ENCODE measurements at regions not wholly inside any gene's neighbourhood (a gene's known extent, or its start where the extent isn't known, plus 50 kb on each side); places are given as distances from the start of the nearest gene placed in this dataset.

DNA sequence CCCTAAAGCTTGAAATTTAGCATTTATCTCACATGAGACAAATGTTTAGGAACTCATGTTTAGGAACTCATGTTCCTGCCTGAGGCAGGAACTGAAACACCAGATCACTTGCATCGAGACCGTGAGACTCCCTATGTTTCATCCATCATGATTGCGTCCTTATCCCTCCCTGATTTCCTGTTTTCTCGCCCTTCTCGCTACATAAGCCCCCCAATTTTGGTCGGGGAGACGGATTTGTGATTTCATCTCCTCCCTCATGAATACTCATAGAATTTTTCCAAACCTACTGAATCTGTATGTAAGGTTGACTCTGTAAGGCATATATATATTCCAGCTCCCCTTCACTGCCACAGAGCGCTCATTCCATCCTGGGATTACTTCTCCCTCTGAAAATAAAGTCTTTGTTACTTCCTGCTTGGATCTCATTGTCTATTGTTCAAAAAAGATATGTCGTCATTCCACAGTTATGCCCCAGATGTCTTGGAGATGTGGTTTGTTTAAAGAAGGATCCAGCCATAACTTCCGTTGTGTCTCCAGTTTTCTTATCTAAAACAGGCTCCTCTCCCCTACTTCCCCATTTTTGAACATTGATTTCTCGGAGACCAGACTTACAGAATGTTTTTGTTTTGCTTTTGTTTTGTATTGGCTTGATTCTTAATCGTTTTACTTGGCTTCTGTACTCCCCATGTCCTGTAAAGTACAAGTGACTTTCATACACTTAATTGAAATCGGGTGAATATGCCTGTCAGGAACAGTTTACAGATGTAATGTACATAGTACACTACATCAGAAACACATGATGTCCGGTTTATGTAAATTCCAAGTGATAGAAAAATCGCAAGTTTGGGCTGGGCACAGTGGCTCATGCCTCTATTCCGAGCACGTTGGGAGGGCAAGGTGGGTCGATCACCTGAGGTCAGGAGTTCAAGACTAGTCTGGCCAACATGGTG, 118.7 kb downstream of the HFE start:
- TF ChIP-seq CTBP1 (IDR thresholded peaks at IDR 0.05; ENCODE audit: borderline replicate concordance) (no peak), FOXK2 (IDR thresholded peaks at IDR 0.05) (no peak), SP1 (IDR thresholded peaks at IDR 0.05) (no peak), BHLHE40 (IDR thresholded peaks at IDR 0.05; ENCODE audit: borderline replicate concordance) (no peak), L3MBTL2 (conservative IDR thresholded peaks at IDR 0.05) (no peak), LEF1 (IDR thresholded peaks at IDR 0.05; ENCODE audit: borderline replicate concordance) (no peak), HDGF (IDR thresholded peaks at IDR 0.05; ENCODE audit: borderline replicate concordance) (no peak), TARDBP (IDR thresholded peaks at IDR 0.05) (no peak), NFRKB (IDR thresholded peaks at IDR 0.05) (no peak), FOXM1 (IDR thresholded peaks at IDR 0.05; ENCODE audit: borderline replicate concordance) (no peak), ZNF384 (IDR thresholded peaks at IDR 0.05) (no peak), SUZ12 (IDR thresholded peaks at IDR 0.05) (no peak), ELF4 (IDR thresholded peaks at IDR 0.05) (no peak), ARNT (IDR thresholded peaks at IDR 0.05) (no peak), FOXA1 (IDR thresholded peaks at IDR 0.05) (no peak)
- TF ChIP-seq, protein P1, sequence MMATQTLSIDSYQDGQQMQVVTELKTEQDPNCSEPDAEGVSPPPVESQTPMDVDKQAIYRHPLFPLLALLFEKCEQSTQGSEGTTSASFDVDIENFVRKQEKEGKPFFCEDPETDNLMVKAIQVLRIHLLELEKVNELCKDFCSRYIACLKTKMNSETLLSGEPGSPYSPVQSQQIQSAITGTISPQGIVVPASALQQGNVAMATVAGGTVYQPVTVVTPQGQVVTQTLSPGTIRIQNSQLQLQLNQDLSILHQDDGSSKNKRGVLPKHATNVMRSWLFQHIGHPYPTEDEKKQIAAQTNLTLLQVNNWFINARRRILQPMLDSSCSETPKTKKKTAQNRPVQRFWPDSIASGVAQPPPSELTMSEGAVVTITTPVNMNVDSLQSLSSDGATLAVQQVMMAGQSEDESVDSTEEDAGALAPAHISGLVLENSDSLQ (IDR thresholded peaks at IDR 0.05): no peak
- DNase-seq (ENCODE audit: extremely low spot score): no peak
- ChIA-PET CTCF (interaction anchor here (0.6 to 0.9 kb wide), 3 partner anchors 17 to 940 kb away, joined by 4 to 5 read pairs (median 4); a partner anchor contains a TSS), POLR2A (interaction anchor here (0.7 to 6.9 kb wide), 30 partner anchors 8 to 1687 kb away, joined by 3 to 64 read pairs (median 5); a partner anchor contains a TSS)

DNA sequence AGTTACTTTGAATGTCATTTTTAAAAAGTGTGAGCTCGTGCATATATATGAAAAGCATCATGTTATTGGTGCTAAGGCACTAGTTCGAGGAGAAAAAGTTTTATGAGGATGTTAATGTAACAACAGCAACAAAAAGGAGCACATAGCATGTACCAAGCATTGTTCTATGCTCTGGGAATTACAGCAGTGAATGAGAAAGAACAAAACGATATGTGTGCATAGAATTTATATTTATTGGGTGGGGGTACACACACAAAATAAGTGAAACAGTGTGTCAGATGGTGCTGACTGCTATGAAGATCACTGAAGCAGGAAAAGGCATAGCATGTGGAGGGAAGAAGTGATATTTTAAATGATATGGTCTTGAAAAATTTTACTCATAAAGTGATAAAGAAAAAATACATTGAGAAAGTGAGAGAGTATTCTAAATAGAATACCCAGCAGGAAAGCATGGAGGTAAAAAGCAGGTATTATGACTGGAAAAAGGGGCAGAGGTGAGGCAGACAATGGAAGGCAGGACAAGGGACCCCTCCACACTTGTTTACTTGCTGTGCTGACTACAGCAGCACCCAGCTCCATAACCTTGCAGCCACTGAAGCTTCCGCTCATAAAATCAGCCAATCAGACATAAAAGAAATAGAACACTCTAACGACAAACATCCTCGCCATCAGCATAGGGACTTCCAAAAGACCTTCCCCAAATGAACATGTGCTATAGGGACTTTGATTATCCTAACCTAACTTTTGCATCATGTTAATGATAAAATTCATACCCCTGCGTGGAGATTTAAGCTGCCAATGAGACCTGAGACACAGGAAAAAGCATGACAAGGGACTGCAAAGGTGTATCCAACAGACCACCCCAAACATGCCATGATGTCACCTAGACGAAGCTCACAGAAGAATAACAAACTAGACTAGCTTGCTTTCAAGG, 119.9 kb downstream of the HFE start:
- ChIA-PET POLR2A (interaction anchor here (0.7 to 6.9 kb wide), 10 partner anchors 8 to 151 kb away, joined by 3 to 64 read pairs (median 6); a partner anchor contains a TSS), CTCF (no interaction called here)
- no peak for DNase-seq (ENCODE audit: extremely low spot score)
- TF ChIP-seq TARDBP (IDR thresholded peaks at IDR 0.05): no peak
- TF ChIP-seq BHLHE40 (IDR thresholded peaks at IDR 0.05; ENCODE audit: borderline replicate concordance): no peak
- no peak for TF ChIP-seq FOXK2 (IDR thresholded peaks at IDR 0.05)
- TF ChIP-seq LEF1 (IDR thresholded peaks at IDR 0.05; ENCODE audit: borderline replicate concordance): no peak
- TF ChIP-seq SUZ12 (IDR thresholded peaks at IDR 0.05): no peak
- TF ChIP-seq ZNF384 (IDR thresholded peaks at IDR 0.05): no peak

DNA sequence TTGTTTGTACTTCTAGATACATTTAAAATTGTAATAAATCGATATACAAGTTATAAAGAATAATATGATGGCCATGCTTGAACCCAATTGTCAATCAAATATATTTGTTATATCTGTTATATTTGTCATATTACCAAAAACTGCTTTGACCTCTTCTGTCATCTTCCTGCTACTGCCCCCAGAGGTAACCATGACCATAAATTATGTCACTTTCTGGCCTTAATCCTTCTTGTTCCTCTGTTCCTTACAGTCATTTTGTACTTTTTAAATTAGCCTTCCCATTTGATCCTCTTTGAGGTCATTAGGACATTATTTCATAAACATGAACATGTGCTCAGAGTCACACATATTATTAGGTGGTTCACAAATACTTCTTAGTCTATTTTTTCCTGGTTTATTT, 124.7 kb downstream of the HFE start:
- DNase-seq (ENCODE audit: extremely low spot score): no peak
- TF ChIP-seq FOXA1 (IDR thresholded peaks at IDR 0.05) (no peak), ARNT (IDR thresholded peaks at IDR 0.05) (no peak), TARDBP (IDR thresholded peaks at IDR 0.05) (no peak), LEF1 (IDR thresholded peaks at IDR 0.05; ENCODE audit: borderline replicate concordance) (no peak), CTBP1 (IDR thresholded peaks at IDR 0.05; ENCODE audit: borderline replicate concordance) (no peak)
- TF ChIP-seq, protein P1 (IDR thresholded peaks at IDR 0.05): peak; percentile 80
- ChIA-PET POLR2A (no interaction called here), CTCF (no interaction called here)

DNA sequence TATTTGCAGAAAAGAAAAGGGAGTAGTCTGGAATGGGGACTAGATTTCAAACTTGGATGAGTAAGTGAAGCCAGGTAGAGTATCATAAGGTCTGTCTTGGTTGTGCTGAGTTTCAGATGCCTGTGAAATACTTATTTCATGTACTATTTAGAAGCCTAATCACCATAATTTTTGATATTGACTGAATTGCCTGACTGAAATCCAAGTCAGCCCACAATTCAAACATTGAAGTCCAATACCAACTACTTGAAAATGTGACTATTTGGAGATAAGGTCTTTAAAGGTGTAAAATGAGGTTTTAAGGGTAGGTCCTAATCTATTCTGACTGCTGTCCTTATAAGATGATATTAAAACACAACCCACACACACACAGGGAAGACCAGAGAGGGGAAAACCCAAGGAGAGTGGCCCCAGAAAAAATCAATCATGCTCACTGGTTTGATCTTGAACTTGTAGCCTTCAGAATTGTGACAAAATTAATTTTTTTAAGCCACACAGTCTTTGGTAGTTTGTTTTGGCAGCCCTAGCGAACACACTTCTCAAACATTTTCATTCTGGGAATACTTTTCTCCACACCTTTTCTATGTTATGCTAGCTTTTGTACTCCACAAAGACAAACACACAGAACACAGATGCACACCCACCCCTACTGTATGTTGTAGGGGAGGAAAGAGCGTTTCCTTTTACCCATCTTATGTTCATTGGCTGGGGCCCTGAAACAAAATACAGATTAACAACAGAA, 126.3 kb downstream of the HFE start:
- POLR2A ChIA-PET: interaction anchor here (1.0 to 4.3 kb wide), 3 partner anchors 8 to 36 kb away, joined by 3 to 29 read pairs (median 4); a partner anchor contains a TSS
- TF ChIP-seq NFRKB (IDR thresholded peaks at IDR 0.05): no peak
- TF ChIP-seq TARDBP (IDR thresholded peaks at IDR 0.05): no peak
- no peak for TF ChIP-seq HDGF (IDR thresholded peaks at IDR 0.05; ENCODE audit: borderline replicate concordance)
- TF ChIP-seq BHLHE40 (IDR thresholded peaks at IDR 0.05; ENCODE audit: borderline replicate concordance): no peak
- no peak for TF ChIP-seq L3MBTL2 (conservative IDR thresholded peaks at IDR 0.05)
- no peak for TF ChIP-seq SUZ12 (IDR thresholded peaks at IDR 0.05)
- TF ChIP-seq FOXK2 (IDR thresholded peaks at IDR 0.05): no peak
- no peak for TF ChIP-seq CTBP1 (IDR thresholded peaks at IDR 0.05; ENCODE audit: borderline replicate concordance)
- no peak for TF ChIP-seq FOXA1 (IDR thresholded peaks at IDR 0.05)
- no peak for TF ChIP-seq ZNF384 (IDR thresholded peaks at IDR 0.05)
- no peak for TF ChIP-seq FOXM1 (IDR thresholded peaks at IDR 0.05; ENCODE audit: borderline replicate concordance)
- no peak for TF ChIP-seq SP1 (IDR thresholded peaks at IDR 0.05)
- no peak for TF ChIP-seq ARNT (IDR thresholded peaks at IDR 0.05)
- TF ChIP-seq, protein P1 (IDR thresholded peaks at IDR 0.05): no peak
- TF ChIP-seq ELF4 (IDR thresholded peaks at IDR 0.05): no peak
- no peak for TF ChIP-seq LEF1 (IDR thresholded peaks at IDR 0.05; ENCODE audit: borderline replicate concordance)
- CTCF ChIA-PET: no interaction called here
- no peak for DNase-seq (ENCODE audit: extremely low spot score)

Data from HEK293T (cell line).